ENCODE measurements at regions not wholly inside any gene's neighbourhood (a gene's known extent, or its start where the extent isn't known, plus 50 kb on each side); places are given as distances from the start of the nearest gene placed in this dataset.

GRCh38 chr5:1748271-1748670 lies 51.4 kb downstream of the MRPL36 start:
- Histone ChIP-seq H3K27ac (ENCODE audit: low read depth in 2 of 2, low read length in 1 of 2) (no peak overlapping the region), H2AFZ (ENCODE audit: low read depth) (no peak overlapping the region), H3K4me3 (ENCODE audit: low read depth in 2 of 2, low read length in 1 of 2) (no peak overlapping the region), H3K36me3 (replicated peaks in 1 of 2; ENCODE audit: control insufficient read depth in 1 of 2, insufficient read depth in 2 of 2, low read length in 1 of 2) (no peaks in the 10 kb centered on the region), H3K4me1 (ENCODE audit: control insufficient read depth in 1 of 2, insufficient read depth in 2 of 2, low read depth in 1 of 2, low read length in 1 of 2) (no peaks in the 10 kb centered on the region), H3K4me2 (no peak overlapping the region), H3K9me3 (no peaks in the 10 kb centered on the region), H4K20me1 (ENCODE audit: insufficient read depth) (no peaks in the 10 kb centered on the region), H3F3A (replicated peaks; ENCODE audit: insufficient read depth) (no peaks in the 10 kb centered on the region), H3K79me2 (ENCODE audit: insufficient read depth) (no peaks in the 10 kb centered on the region), H3K27me3 (ENCODE audit: insufficient read depth) (peaks cover 74% of the 10 kb centered on the region), H3K9me2 (no peaks in the 10 kb centered on the region), H3K9ac (no peak overlapping the region)
- CTCF ChIA-PET = no interaction called here
- no peak for DNase-seq
- WGBS (ENCODE audit: low lambda C conversion rate) = 27% methylated on average over 12 of the region's 12 CpGs
- POLR2A ChIA-PET = no interaction called here
- no peak for TF ChIP-seq EP300 (IDR thresholded peaks at IDR 0.05; ENCODE audit: borderline replicate concordance in 1 of 2, low read depth in 1 of 2, low read length in 1 of 2)
- TF ChIP-seq TCF12 (IDR thresholded peaks at IDR 0.05) = no peak
- TF ChIP-seq USF1 (IDR thresholded peaks at IDR 0.05; ENCODE audit: borderline replicate concordance, low read depth) = no peak
- TF ChIP-seq REST (IDR thresholded peaks at IDR 0.05; ENCODE audit: low read depth, low read length) = no peak
- no peak for TF ChIP-seq ELF1 (IDR thresholded peaks at IDR 0.05)
- no peak for TF ChIP-seq MAX (IDR thresholded peaks at IDR 0.05; ENCODE audit: low read depth)
- TF ChIP-seq IRF3 (IDR thresholded peaks at IDR 0.05; ENCODE audit: low read depth, low read length) = no peak
- TF ChIP-seq GATA2 (CRISPR knock-in tag; IDR thresholded peaks at IDR 0.05) = no peak
- TF ChIP-seq FOXJ3 (CRISPR knock-in tag; IDR thresholded peaks at IDR 0.05) = no peak

- Histone ChIP-seq H3K9me2 (no peaks in the 10 kb centered on the region), H2AFZ (ENCODE audit: low read depth) (no peak overlapping the region), H3F3A (replicated peaks; ENCODE audit: insufficient read depth) (no peaks in the 10 kb centered on the region), H3K4me1 (ENCODE audit: control insufficient read depth in 1 of 2, insufficient read depth in 2 of 2, low read depth in 1 of 2, low read length in 1 of 2) (no peaks in the 10 kb centered on the region), H3K4me2 (no peak overlapping the region), H3K36me3 (replicated peaks in 1 of 2; ENCODE audit: control insufficient read depth in 1 of 2, insufficient read depth in 2 of 2, low read length in 1 of 2) (no peaks in the 10 kb centered on the region), H3K9ac (no peak overlapping the region), H3K4me3 (ENCODE audit: low read depth in 2 of 2, low read length in 1 of 2) (no peak overlapping the region), H3K27me3 (ENCODE audit: insufficient read depth) (peaks cover 69% of the 10 kb centered on the region), H3K9me3 (no peaks in the 10 kb centered on the region), H3K79me2 (ENCODE audit: insufficient read depth) (no peaks in the 10 kb centered on the region), H3K27ac (ENCODE audit: low read depth in 2 of 2, low read length in 1 of 2) (no peak overlapping the region), H4K20me1 (ENCODE audit: insufficient read depth) (no peaks in the 10 kb centered on the region)
- DNase-seq = no peak
- WGBS (ENCODE audit: low lambda C conversion rate) = 5% methylated on average over 4 of the region's 5 CpGs
- ChIA-PET CTCF (no interaction called here), POLR2A (no interaction called here)
- TF ChIP-seq GATA2 (CRISPR knock-in tag; IDR thresholded peaks at IDR 0.05) (no peak), USF2 (IDR thresholded peaks at IDR 0.05; ENCODE audit: borderline replicate concordance, low read depth, low read length) (no peak), YY1 (IDR thresholded peaks at IDR 0.05; ENCODE audit: low read depth) (no peak), EP300 (IDR thresholded peaks at IDR 0.05; ENCODE audit: borderline replicate concordance in 1 of 2, low read depth in 1 of 2, low read length in 1 of 2) (no peak), REST (IDR thresholded peaks at IDR 0.05; ENCODE audit: low read depth, low read length) (no peak), RXRA (IDR thresholded peaks at IDR 0.05; ENCODE audit: borderline replicate concordance, low read depth) (no peak), RAD21 (IDR thresholded peaks at IDR 0.05; ENCODE audit: low read length) (no peak), IRF3 (IDR thresholded peaks at IDR 0.05; ENCODE audit: low read depth, low read length) (no peak), EZH2phosphoT487 (IDR thresholded peaks at IDR 0.05; ENCODE audit: borderline replicate concordance, low read depth) (no peak), SIN3A (IDR thresholded peaks at IDR 0.05; ENCODE audit: borderline replicate concordance, low read depth, low read length) (no peak)
Measured at GRCh38 chr5:1747803-1748085, 51.9 kb downstream of the MRPL36 start.
